OCI-LY3 (cell line): ENCODE measurements at regions not wholly inside any gene's neighbourhood (a gene's known extent, or its start where the extent isn't known, plus 50 kb on each side); places are given as distances from the start of the nearest gene placed in this dataset.
A peak's percentile ranks its signal among the peaks of the same experiment; 100 is the strongest.

ENCODE experiments used
- H2AFZ ChIP-seq: fragments of 200-600, 300-600 bp; shearing (Covaris generic); 2 replicates; pipeline ENCODE4 v1.6.0; 2014; ENCODE audit warnings: antibody characterized with exemption, low read depth, low read length
- H3K27ac ChIP-seq: fragments of 200-600, 300-600 bp; sonication (generic); 2 replicates; pipeline ENCODE4 v1.5.1; 2014; ENCODE audit warnings: mild to moderate bottlenecking, low read length, moderate library complexity, mixed read lengths
- H3K27me3 ChIP-seq: fragments of 200-600, 300-600 bp; sonication (generic); 2 replicates; pipeline ENCODE4 v1.6.1; 2014; ENCODE audit warnings: low read depth, low read length, mixed read lengths
- H3K36me3 ChIP-seq: fragments of 200-600, 300-600 bp; sonication (generic); replicated peaks from 2 replicates; pipeline ENCODE3; 2014; ENCODE audit warnings: low read depth, low read length, mixed read lengths
- H3K4me1 ChIP-seq: fragments of 300-600, 200-600 bp; sonication (generic); 2 replicates; pipeline ENCODE4 v1.6.1; 2014; ENCODE audit warnings: low read length, mixed read lengths
- H3K4me2 ChIP-seq: fragments of 200-600, 300-600 bp; sonication (generic); 2 replicates; pipeline ENCODE4 v1.6.1; 2014; ENCODE audit warnings: low read length, mixed read lengths
- H3K4me3 ChIP-seq: fragments of 300-600, 200-600 bp; sonication (generic); 2 replicates; pipeline ENCODE4 v1.5.1; 2014; ENCODE audit warnings: antibody characterized with exemption, mild to moderate bottlenecking, low read length, moderate library complexity
- H3K79me2 ChIP-seq: fragments of 300-600, 200-600 bp; shearing (Covaris generic); 2 replicates; pipeline ENCODE4 v1.6.1; 2014; ENCODE audit warnings: mild to moderate bottlenecking, low read length, mixed read lengths
- H3K9ac ChIP-seq: fragments of 300-600, 200-600 bp; shearing (Covaris generic); 2 replicates; pipeline ENCODE4 v1.6.0; 2014; ENCODE audit warnings: mild to moderate bottlenecking, low read length, moderate library complexity
- H3K9me3 ChIP-seq: fragments of 200-600, 300-600 bp; shearing (Covaris generic); 2 replicates; pipeline ENCODE4 v1.6.1; 2014; ENCODE audit warnings: low read length, mixed read lengths; ENCODE audit not compliant: insufficient read depth
- H4K20me1 ChIP-seq: fragments of 200-600, 300-600 bp; sonication (generic); 2 replicates; pipeline ENCODE4 v1.6.1; 2016; ENCODE audit warnings: low read length, mixed read lengths; ENCODE audit not compliant: insufficient read depth
- EZH2phosphoT487 ChIP-seq: fragments of 200-600 bp; shearing (Covaris generic); IDR thresholded peaks from 2 replicates; pipeline ENCODE4 v1.6.1; 2018; ENCODE audit warnings: antibody characterized with exemption, mixed run types, low read depth
- TF ChIP-seq, protein P1 (sequence below): fragments of 200-600, 300-600 bp; sonication (generic); IDR thresholded peaks from 2 replicates; pipeline ENCODE4 v1.5.1; 2014; ENCODE audit warnings: antibody characterized with exemption, low read length, low read depth

- no peak overlapping the region for H3K27ac ChIP-seq
- no peak overlapping the region for H3K9ac ChIP-seq
- H2AFZ ChIP-seq, result no peak overlapping the region
- H3K27me3 ChIP-seq, result no peaks in the 10 kb centered on the region
- peaks cover 7% of the 10 kb centered on the region for H3K4me1 ChIP-seq
- H4K20me1 ChIP-seq, result no peaks in the 10 kb centered on the region
- TF ChIP-seq, protein P1, sequence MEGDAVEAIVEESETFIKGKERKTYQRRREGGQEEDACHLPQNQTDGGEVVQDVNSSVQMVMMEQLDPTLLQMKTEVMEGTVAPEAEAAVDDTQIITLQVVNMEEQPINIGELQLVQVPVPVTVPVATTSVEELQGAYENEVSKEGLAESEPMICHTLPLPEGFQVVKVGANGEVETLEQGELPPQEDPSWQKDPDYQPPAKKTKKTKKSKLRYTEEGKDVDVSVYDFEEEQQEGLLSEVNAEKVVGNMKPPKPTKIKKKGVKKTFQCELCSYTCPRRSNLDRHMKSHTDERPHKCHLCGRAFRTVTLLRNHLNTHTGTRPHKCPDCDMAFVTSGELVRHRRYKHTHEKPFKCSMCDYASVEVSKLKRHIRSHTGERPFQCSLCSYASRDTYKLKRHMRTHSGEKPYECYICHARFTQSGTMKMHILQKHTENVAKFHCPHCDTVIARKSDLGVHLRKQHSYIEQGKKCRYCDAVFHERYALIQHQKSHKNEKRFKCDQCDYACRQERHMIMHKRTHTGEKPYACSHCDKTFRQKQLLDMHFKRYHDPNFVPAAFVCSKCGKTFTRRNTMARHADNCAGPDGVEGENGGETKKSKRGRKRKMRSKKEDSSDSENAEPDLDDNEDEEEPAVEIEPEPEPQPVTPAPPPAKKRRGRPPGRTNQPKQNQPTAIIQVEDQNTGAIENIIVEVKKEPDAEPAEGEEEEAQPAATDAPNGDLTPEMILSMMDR, result no peak
- TF ChIP-seq EZH2phosphoT487, result no peak
- H3K4me2 ChIP-seq, result no peak overlapping the region
- no peaks in the 10 kb centered on the region for H3K36me3 ChIP-seq
- H3K79me2 ChIP-seq, result no peaks in the 10 kb centered on the region
- H3K4me3 ChIP-seq, result no peak overlapping the region
- H3K9me3 ChIP-seq, result no peaks in the 10 kb centered on the region
Measured at GRCh38 chr4:66855956-66856355, 689.3 kb downstream of the CENPC start.

GRCh38 chr4:66853845-66854244 is 691.5 kb downstream of the CENPC start:
- Histone ChIP-seq H3K27me3 (no peaks in the 10 kb centered on the region), H3K79me2 (no peaks in the 10 kb centered on the region), H3K36me3 (no peaks in the 10 kb centered on the region)

GRCh38 chr4:66852843-66853242 is 692.5 kb downstream of the CENPC start:
- no peaks in the 10 kb centered on the region for H3K79me2 ChIP-seq
- no peak overlapping the region for H3K4me3 ChIP-seq
- H3K27ac ChIP-seq, result 0 out of 2 replicates have a peak overlapping the region, but pooled peaks have one; percentile 0
- no peaks in the 10 kb centered on the region for H4K20me1 ChIP-seq
- no peaks in the 10 kb centered on the region for H3K9me3 ChIP-seq
- no peak for TF ChIP-seq EZH2phosphoT487
- no peaks in the 10 kb centered on the region for H3K27me3 ChIP-seq
- peak overlapping the region; percentile 49; the same call in 1 of the 2 replicates for H2AFZ ChIP-seq
- H3K36me3 ChIP-seq, result no peaks in the 10 kb centered on the region
- no peak overlapping the region for H3K9ac ChIP-seq
- peak overlapping the region; percentile 21 for H3K4me2 ChIP-seq
- peaks cover 7% of the 10 kb centered on the region for H3K4me1 ChIP-seq

More at GRCh38 chr4:66853845-66854244, 691.5 kb downstream of the CENPC start:
- Histone ChIP-seq H3K9me3 (no peaks in the 10 kb centered on the region), H2AFZ (no peak overlapping the region), H3K4me1 (peaks cover 7% of the 10 kb centered on the region), H3K4me2 (no peak overlapping the region), H3K4me3 (no peak overlapping the region), H3K27ac (no peak overlapping the region), H4K20me1 (no peaks in the 10 kb centered on the region), H3K9ac (no peak overlapping the region)
- no peak for TF ChIP-seq EZH2phosphoT487
- TF ChIP-seq, protein P1, result no peak

DNA sequence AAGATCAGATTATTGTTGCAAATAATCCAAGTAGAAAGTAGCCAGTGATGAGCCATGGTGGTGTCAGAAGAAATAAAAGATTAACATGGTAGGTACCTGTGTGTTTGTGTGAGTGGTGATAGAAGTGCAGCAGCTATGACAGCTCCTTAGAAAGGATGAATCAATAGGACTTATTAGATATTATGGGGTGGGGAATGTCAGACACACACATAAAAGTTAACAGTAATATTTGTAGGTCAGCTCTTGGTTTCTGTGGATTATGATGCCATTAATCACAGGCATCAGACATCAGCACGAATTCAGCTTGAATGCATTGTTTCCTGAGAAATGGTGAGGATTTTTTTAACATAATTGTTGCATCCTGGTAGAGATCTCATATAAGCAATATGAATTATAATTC is 695.7 kb downstream of the CENPC start:
- Histone ChIP-seq H3K27ac (no peak overlapping the region), H2AFZ (no peak overlapping the region), H3K9me3 (no peaks in the 10 kb centered on the region), H3K9ac (no peak overlapping the region), H4K20me1 (no peaks in the 10 kb centered on the region), H3K4me1 (peaks cover 7% of the 10 kb centered on the region), H3K36me3 (no peaks in the 10 kb centered on the region), H3K4me2 (no peak overlapping the region), H3K27me3 (no peaks in the 10 kb centered on the region), H3K79me2 (no peaks in the 10 kb centered on the region), H3K4me3 (no peak overlapping the region)
- TF ChIP-seq, protein P1, result no peak
- TF ChIP-seq EZH2phosphoT487, result no peak
